PC-3 (cell line): ENCODE measurements at regions not wholly inside any gene's neighbourhood (a gene's known extent, or its start where the extent isn't known, plus 50 kb on each side); places are given as distances from the start of the nearest gene placed in this dataset.

ENCODE experiments used
- ATAC-seq: fragments of 200-7000 bp; cut with Tn5 transposase; 2 replicates; pipeline ENCODE4 v1.9.1; 2020; ENCODE audit warnings: mild to moderate bottlenecking, moderate library complexity
- BruUV-seq: library from RNA; stranded (reverse); fragments of 400-500 nt; replicated peaks from 2 replicates; lab custom pipeline; 2021; lab: Mats Ljungman, UMichigan
- CTCF ChIA-PET: fragments of 300-600 bp; sonication (Branson Sonifier 250); formaldehyde crosslinking; loops from one replicate; lab custom pipeline; 2022; ENCODE audit warnings: antibody characterized with exemption; lab: Charles Lee
- POLR2A ChIA-PET: fragments of 300-600 bp; sonication (Branson Sonifier 250); formaldehyde crosslinking; loops from one replicate; lab custom pipeline; 2022; ENCODE audit warnings: antibody characterized with exemption; ENCODE audit not compliant: unreplicated experiment; lab: Charles Lee
- DNase-seq: peaks from one replicate; pipeline ENCODE4 v3.0.0-alpha.2; 2015
- H2AFZ ChIP-seq: fragments of 300-600 bp; sonication (generic); 2 replicates; pipeline ENCODE4 v1.6.0; 2016; ENCODE audit warnings: antibody characterized with exemption, low read length
- H3F3A ChIP-seq: fragments of 300-600 bp; sonication (generic); one replicate; pipeline ENCODE4 v1.6.0; 2017; ENCODE audit warnings: antibody characterized with exemption, low read length, control low read depth, mild to moderate bottlenecking; ENCODE audit not compliant: unreplicated experiment
- H3K27ac ChIP-seq: fragments of 300-600 bp; sonication (generic); 2 replicates; pipeline ENCODE4 v1.5.1; 2016; ENCODE audit warnings: mild to moderate bottlenecking, low read length
- H3K27me3 ChIP-seq: fragments of 300-600 bp; sonication (generic); 2 replicates; pipeline ENCODE4 v1.6.1; 2016; ENCODE audit warnings: low read length, mixed read lengths
- H3K36me3 ChIP-seq: fragments of 300-600 bp; sonication (generic); 2 replicates; pipeline ENCODE4 v1.6.1; 2016; ENCODE audit warnings: low read depth, mixed run types, low read length, mixed read lengths
- H3K4me1 ChIP-seq: fragments of 300-600 bp; sonication (generic); 2 replicates; pipeline ENCODE4 v1.5.1; 2016; ENCODE audit warnings: low read length; ENCODE audit not compliant: insufficient read depth
- H3K4me2 ChIP-seq: fragments of 300-600 bp; sonication (generic); 2 replicates; pipeline ENCODE4 v1.6.0; 2016; ENCODE audit warnings: low read length
- H3K4me3 ChIP-seq: fragments of 300-600 bp; sonication (generic); 2 replicates; pipeline ENCODE4 v1.5.1; 2016; ENCODE audit warnings: mild to moderate bottlenecking, low read length, mixed read lengths
- H3K79me2 ChIP-seq: fragments of 300-600 bp; sonication (generic); 2 replicates; pipeline ENCODE4 v1.6.1; 2017; ENCODE audit warnings: low read length, mixed read lengths
- H3K9ac ChIP-seq: fragments of 300-600 bp; sonication (generic); 2 replicates; pipeline ENCODE4 v1.6.0; 2016; ENCODE audit warnings: mild to moderate bottlenecking, low read length
- H3K9me2 ChIP-seq: fragments of 300-600 bp; sonication (generic); replicated peaks from 2 replicates; pipeline ENCODE4 v1.6.1; 2016; ENCODE audit warnings: mixed run types, low read length, mixed read lengths
- H3K9me3 ChIP-seq: fragments of 300-600 bp; sonication (generic); 2 replicates; pipeline ENCODE4 v1.6.1; 2016; ENCODE audit warnings: low read length, mixed read lengths
- H4K20me1 ChIP-seq: fragments of 300-600 bp; sonication (generic); 2 replicates; pipeline ENCODE4 v1.6.1; 2016; ENCODE audit warnings: low read length, mixed read lengths
- EZH2 ChIP-seq: fragments of 300-600 bp; sonication (generic); IDR thresholded peaks from one replicate; pipeline ENCODE4 v1.6.1; 2017; ENCODE audit warnings: antibody characterized with exemption, mild to moderate bottlenecking, low read length; ENCODE audit not compliant: unreplicated experiment
- EZH2phosphoT487 ChIP-seq: fragments of 300-600 bp; sonication (generic); IDR thresholded peaks from 2 replicates; pipeline ENCODE4 v1.6.1; 2018; ENCODE audit warnings: mild to moderate bottlenecking, antibody characterized with exemption, low read length, borderline replicate concordance
- intact Hi-C: fragments of 100-400 bp; cut with micrococcal nuclease; formaldehyde crosslinking; loops from 2 replicates; pipeline ENCODE4 v1.9.0; 2023
- TF ChIP-seq, protein P1 (sequence below): fragments of 300-600 bp; sonication (generic); conservative IDR thresholded peaks from 2 replicates; pipeline ENCODE4 v1.5.1; 2017; ENCODE audit warnings: antibody characterized with exemption, low read depth, mild to moderate bottlenecking, low read length

DNA sequence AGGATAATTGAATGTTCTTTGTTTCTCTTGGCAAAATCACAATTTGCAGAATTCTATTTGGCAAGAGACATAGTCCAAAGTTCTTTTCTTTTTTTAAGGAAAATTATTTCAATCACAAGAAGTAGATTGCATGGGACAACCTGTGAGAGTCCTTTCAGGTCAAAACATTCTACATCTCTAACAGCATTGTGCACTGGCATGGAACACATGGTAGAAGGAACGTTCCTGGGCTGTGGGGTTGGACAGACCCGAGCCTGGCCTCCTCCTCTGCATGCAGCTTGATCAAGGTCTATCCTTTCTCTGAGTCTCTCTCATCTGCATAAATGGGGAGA is 88.6 kb upstream of the CPSF6 start:
- ChIA-PET CTCF (no interaction called here), POLR2A (no interaction called here)
- DNase-seq (no peak), ATAC-seq (no peak)
- no TSS peak for BruUV-seq
- Histone ChIP-seq H3K4me1 (peaks cover 7% of the 10 kb centered on the region; the same call in 1 of the 2 replicates), H3K27ac (no peak overlapping the region), H3K79me2 (no peaks in the 10 kb centered on the region), H3F3A (no peaks in the 10 kb centered on the region), H3K9me2 (no peaks in the 10 kb centered on the region), H3K4me2 (no peak overlapping the region), H3K9ac (no peak overlapping the region), H3K36me3 (no peaks in the 10 kb centered on the region), H4K20me1 (no peaks in the 10 kb centered on the region), H3K4me3 (no peak overlapping the region), H3K27me3 (no peaks in the 10 kb centered on the region), H3K9me3 (no peaks in the 10 kb centered on the region), H2AFZ (no peak overlapping the region)
- intact Hi-C loops = loop anchor here (10.0 kb wide), 1 partner anchor 134 kb away; no protein-coding TSS in a partner anchor
- TF ChIP-seq EZH2phosphoT487 (no peak), EZH2 (no peak)
- TF ChIP-seq, protein P1, sequence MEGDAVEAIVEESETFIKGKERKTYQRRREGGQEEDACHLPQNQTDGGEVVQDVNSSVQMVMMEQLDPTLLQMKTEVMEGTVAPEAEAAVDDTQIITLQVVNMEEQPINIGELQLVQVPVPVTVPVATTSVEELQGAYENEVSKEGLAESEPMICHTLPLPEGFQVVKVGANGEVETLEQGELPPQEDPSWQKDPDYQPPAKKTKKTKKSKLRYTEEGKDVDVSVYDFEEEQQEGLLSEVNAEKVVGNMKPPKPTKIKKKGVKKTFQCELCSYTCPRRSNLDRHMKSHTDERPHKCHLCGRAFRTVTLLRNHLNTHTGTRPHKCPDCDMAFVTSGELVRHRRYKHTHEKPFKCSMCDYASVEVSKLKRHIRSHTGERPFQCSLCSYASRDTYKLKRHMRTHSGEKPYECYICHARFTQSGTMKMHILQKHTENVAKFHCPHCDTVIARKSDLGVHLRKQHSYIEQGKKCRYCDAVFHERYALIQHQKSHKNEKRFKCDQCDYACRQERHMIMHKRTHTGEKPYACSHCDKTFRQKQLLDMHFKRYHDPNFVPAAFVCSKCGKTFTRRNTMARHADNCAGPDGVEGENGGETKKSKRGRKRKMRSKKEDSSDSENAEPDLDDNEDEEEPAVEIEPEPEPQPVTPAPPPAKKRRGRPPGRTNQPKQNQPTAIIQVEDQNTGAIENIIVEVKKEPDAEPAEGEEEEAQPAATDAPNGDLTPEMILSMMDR = no peak

- Histone ChIP-seq H3K79me2 (no peaks in the 10 kb centered on the region), H3K36me3 (no peaks in the 10 kb centered on the region), H4K20me1 (no peaks in the 10 kb centered on the region), H3K9ac (no peak overlapping the region), H3F3A (no peaks in the 10 kb centered on the region), H3K27ac (no peak overlapping the region), H3K4me1 (peaks cover 7% of the 10 kb centered on the region; the same call in 1 of the 2 replicates), H3K9me2 (no peaks in the 10 kb centered on the region), H3K27me3 (no peaks in the 10 kb centered on the region), H3K4me3 (no peak overlapping the region), H2AFZ (no peak overlapping the region), H3K4me2 (no peak overlapping the region), H3K9me3 (no peaks in the 10 kb centered on the region)
- BruUV-seq = no TSS peak
- POLR2A ChIA-PET = no interaction called here
- ATAC-seq (no peak), DNase-seq (no peak)
- intact Hi-C loops = loop anchor here (10.0 kb wide), 1 partner anchor 133 kb away; no protein-coding TSS in a partner anchor
- CTCF ChIA-PET = no interaction called here
- no peak for TF ChIP-seq EZH2
- TF ChIP-seq, protein P1 = no peak
- TF ChIP-seq EZH2phosphoT487 = no peak
Observed at GRCh38 chr12:69151254-69151764, 88.1 kb upstream of the CPSF6 start.

DNA sequence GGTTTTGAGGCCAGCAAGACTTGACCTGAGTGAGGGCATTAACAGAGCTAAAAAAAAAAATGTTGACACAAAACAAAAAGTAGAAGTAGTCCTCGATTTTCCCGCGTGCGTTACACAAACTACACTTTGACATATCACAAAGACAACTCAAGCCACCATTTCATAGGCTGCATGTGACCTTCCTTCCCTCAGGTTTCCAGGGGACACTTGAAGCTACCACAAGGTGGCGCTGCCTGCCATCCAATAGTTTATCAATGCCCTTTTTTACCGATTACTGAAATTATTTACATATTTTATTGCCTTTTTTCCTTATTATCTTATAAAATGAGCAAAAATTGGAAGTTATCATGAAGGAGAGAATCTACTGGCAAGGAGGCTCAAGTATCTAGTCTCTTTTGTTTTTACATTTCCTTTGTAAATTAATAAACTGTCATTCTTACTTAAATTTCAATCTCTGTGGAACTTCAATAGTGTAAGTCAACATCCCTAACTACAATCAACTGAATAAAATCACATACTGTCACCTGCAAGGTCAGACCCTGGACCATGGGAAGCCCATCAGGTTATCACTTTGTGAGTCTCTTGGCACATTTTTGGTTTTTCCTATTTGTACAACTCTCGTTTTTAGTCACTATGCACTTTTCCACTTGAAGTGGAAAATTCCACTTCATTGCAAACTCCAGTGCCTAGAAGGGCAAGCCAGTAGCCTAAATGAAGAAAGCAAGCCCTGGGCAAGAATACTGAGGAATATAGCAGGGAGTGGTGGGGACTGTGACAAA is 84.6 kb upstream of the CPSF6 start:
- no peak overlapping the region for H3K9ac ChIP-seq
- DNase-seq (peak; percentile 75), ATAC-seq (peak; percentile 49)
- H2AFZ ChIP-seq = peak overlapping the region; percentile 63
- no peaks in the 10 kb centered on the region for H3K9me3 ChIP-seq
- no peaks in the 10 kb centered on the region for H3K36me3 ChIP-seq
- H3K4me2 ChIP-seq = no peak overlapping the region
- ChIA-PET POLR2A (no interaction called here), CTCF (interaction anchor here (0.6 to 1.0 kb wide), 2 partner anchors 34 to 187 kb away, joined by 3 read pairs; no protein-coding TSS in a partner anchor)
- H3K27ac ChIP-seq = no peak overlapping the region
- H3K9me2 ChIP-seq = no peaks in the 10 kb centered on the region
- TF ChIP-seq, protein P1 = peak; percentile 94
- TF ChIP-seq EZH2phosphoT487 (no peak), EZH2 (no peak)
- no peaks in the 10 kb centered on the region for H3K27me3 ChIP-seq
- H3F3A ChIP-seq = no peaks in the 10 kb centered on the region
- H3K4me1 ChIP-seq = peaks cover 7% of the 10 kb centered on the region; the same call in 1 of the 2 replicates
- H3K79me2 ChIP-seq = no peaks in the 10 kb centered on the region
- no peak overlapping the region for H3K4me3 ChIP-seq
- intact Hi-C loops = loop anchor here (1.0 to 10.0 kb wide), 6 partner anchors 42 to 290 kb away; no protein-coding TSS in a partner anchor
- BruUV-seq = no TSS peak
- no peaks in the 10 kb centered on the region for H4K20me1 ChIP-seq
